Forelimb muscle (tissue), 1 donor: ENCODE measurements at regions not wholly inside any gene's neighbourhood (a gene's known extent, or its start where the extent isn't known, plus 50 kb on each side); places are given as distances from the start of the nearest gene placed in this dataset.
"Not testable (repeated sequence)": the region's sequence is repeated elsewhere in the genome, so short reads cannot be mapped to it uniquely, and the experiment has no call there.

ENCODE experiments used
- DNase-seq: peaks from one replicate; pipeline ENCODE4 v3.0.0-alpha.2; 2013; ENCODE audit warnings: low read depth

GRCh38 chr2:195313962-195314361 is 343.1 kb upstream of the SLC39A10 start:
- no peak for DNase-seq

- no peak for DNase-seq
Measured at GRCh38 chr2:195312662-195313061, 344.4 kb upstream of the SLC39A10 start.

GRCh38 chr2:195308163-195308562 is 348.9 kb upstream of the SLC39A10 start:
- no peak for DNase-seq

- DNase-seq, result no peak
Measured at GRCh38 chr2:195307751-195308150, 349.3 kb upstream of the SLC39A10 start.

- no peak for DNase-seq
Measured at GRCh38 chr2:195304310-195304709, 352.7 kb upstream of the SLC39A10 start.

- DNase-seq, result no peak
Measured at GRCh38 chr2:195300631-195301030, 356.4 kb upstream of the SLC39A10 start.

- no peak for DNase-seq
Measured at GRCh38 chr2:195299600-195299999, 357.4 kb upstream of the SLC39A10 start.

GRCh38 chr2:195296490-195296889 is 360.5 kb upstream of the SLC39A10 start:
- DNase-seq, result no peak

GRCh38 chr2:195289081-195289480 is 367.9 kb upstream of the SLC39A10 start:
- DNase-seq, result no peak

- DNase-seq, result no peak
Measured at GRCh38 chr2:195279840-195280427, 377.1 kb upstream of the SLC39A10 start.

GRCh38 chr2:195270466-195271039 is 386.5 kb upstream of the SLC39A10 start:
- DNase-seq, result no peak

- no peak for DNase-seq
Measured at GRCh38 chr2:195269220-195269619, 387.8 kb upstream of the SLC39A10 start.

GRCh38 chr2:195257979-195258378 is 399.0 kb upstream of the SLC39A10 start:
- DNase-seq, result no peak

GRCh38 chr2:195252018-195252417 is 405.0 kb upstream of the SLC39A10 start:
- no peak for DNase-seq

GRCh38 chr2:195251214-195251613 is 405.8 kb upstream of the SLC39A10 start:
- no peak for DNase-seq

GRCh38 chr2:195238826-195239225 is 418.2 kb upstream of the SLC39A10 start:
- no peak for DNase-seq

GRCh38 chr2:195238379-195238778 is 418.6 kb upstream of the SLC39A10 start:
- DNase-seq, result no peak

- DNase-seq, result not testable (repeated sequence)
Measured at GRCh38 chr2:195228547-195228946, 428.5 kb upstream of the SLC39A10 start.

GRCh38 chr2:195214072-195214471 is 443.0 kb upstream of the SLC39A10 start:
- no peak for DNase-seq

- DNase-seq, result no peak
Measured at GRCh38 chr2:195212586-195212985, 444.4 kb upstream of the SLC39A10 start.

- DNase-seq, result no peak
Measured at GRCh38 chr2:195202163-195202845, 454.7 kb upstream of the SLC39A10 start.

GRCh38 chr2:195199864-195200263 is 457.2 kb upstream of the SLC39A10 start:
- DNase-seq, result no peak

- no peak for DNase-seq
Measured at GRCh38 chr2:195181059-195181705, 475.8 kb upstream of the SLC39A10 start.
